SK-N-MC (cell line): ENCODE measurements at regions not wholly inside any gene's neighbourhood (a gene's known extent, or its start where the extent isn't known, plus 50 kb on each side); places are given as distances from the start of the nearest gene placed in this dataset.

Source experiments
- EZH2 ChIP-seq: fragments of 200-600 bp; sonication (generic); IDR thresholded peaks from one replicate; pipeline ENCODE4 v1.6.1; 2017; ENCODE audit warnings: antibody characterized with exemption
- FOXP2 ChIP-seq: optimal IDR thresholded peaks from 2 replicates; pipeline ENCODE3; 2011; ENCODE audit warnings: mild to moderate bottlenecking, moderate library complexity; ENCODE audit not compliant: insufficient read depth; ENCODE audit errors: extremely low read length, control extremely low read depth
- POLR2AphosphoS5 ChIP-seq: IDR thresholded peaks from 2 replicates; pipeline ENCODE4 v1.6.1; 2012; ENCODE audit warnings: mild to moderate bottlenecking, low read depth, low read length, borderline replicate concordance

- TF ChIP-seq EZH2 = no peak
- TF ChIP-seq POLR2AphosphoS5 = no peak
- TF ChIP-seq FOXP2 = no peak
Observed at GRCh38 chr17:33910200-33910857, 344.8 kb upstream of the CCL2 start.
